ENCODE measurements at regions not wholly inside any gene's neighbourhood (a gene's known extent, or its start where the extent isn't known, plus 50 kb on each side); places are given as distances from the start of the nearest gene placed in this dataset.

DNA sequence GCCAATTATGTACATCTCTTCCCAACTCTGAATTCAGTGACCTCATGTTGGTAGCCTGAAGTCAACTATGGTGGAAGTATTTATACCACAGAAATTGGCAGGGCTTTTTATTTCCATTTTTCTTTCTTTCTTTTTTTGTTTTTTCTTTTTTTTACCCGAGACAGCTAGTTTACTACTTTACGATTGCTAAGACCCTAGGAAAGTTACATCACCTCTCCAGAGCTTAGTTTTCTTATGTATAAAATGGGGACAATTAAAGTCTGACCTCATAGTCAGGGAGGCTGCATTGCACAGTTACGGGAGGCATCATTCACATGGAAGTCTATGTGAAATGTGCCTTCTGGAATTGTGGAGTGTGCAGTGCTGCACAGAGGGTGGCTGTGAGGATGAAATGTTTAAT lies 194.3 kb downstream of the MTX2 start:
- H3K18ac ChIP-seq (ENCODE audit: low read depth in 1 of 2, low read length in 2 of 2), result no peak overlapping the region

DNA sequence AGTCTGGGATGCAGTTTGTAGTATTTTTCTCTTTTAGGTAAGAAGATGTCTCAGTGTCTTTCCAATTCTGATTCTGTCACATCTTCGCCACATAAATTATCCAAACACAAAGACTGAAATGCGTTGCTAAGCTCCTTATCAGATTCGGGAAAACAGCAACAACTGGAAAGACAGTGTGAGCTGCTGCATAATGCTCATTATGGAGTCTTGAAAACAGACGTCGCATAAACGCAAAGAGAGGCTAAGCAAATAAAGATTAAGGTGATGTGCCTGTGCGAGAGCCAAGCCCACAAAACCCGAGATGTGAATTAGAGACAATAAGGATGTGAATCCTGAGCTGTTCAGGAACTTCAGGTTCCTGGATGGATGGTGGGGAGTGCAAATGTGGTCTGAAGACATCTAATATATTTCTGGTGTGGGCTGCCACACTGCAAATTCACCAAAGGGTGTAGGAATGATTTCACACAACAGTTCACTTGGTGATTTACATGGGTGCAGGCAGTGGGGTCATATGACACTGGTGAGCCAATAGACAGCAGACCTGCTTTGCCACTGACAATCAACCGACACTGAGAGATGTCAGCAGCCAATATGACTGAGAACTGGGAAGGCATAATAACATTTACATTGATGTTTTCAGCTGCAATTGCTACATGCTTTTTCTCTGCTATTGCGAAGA lies 195.8 kb downstream of the MTX2 start:
- no peak for DNase-seq
- H4K91ac ChIP-seq (ENCODE audit: low read length), result no peak overlapping the region
- H3K14ac ChIP-seq (ENCODE audit: low read length in 2 of 2), result no peak overlapping the region
- H3K4ac ChIP-seq (ENCODE audit: low read depth in 1 of 2, low read length in 2 of 2), result no peak overlapping the region
- no peak overlapping the region for H2AK5ac ChIP-seq (ENCODE audit: low read length, severe bottlenecking)
- no peak overlapping the region for H3K4me3 ChIP-seq (ENCODE audit: insufficient read depth in 1 of 2, low read depth in 1 of 2, low read length in 2 of 2)
- no peak overlapping the region for H4K8ac ChIP-seq (ENCODE audit: low read length)
- peaks cover 0 to 4% of the 10 kb centered on the region in 2 experiments for H3K27me3 ChIP-seq (ENCODE audit: control insufficient read depth in 1 of 2, insufficient read depth in 1 of 2, low read length in 2 of 2)
- H2BK5ac ChIP-seq (ENCODE audit: low read depth, low read length, poor library complexity, severe bottlenecking), result no peak overlapping the region
- no peak overlapping the region for H2BK12ac ChIP-seq (ENCODE audit: low read length in 2 of 2)
- H2BK120ac ChIP-seq (ENCODE audit: low read depth, low read length), result no peak overlapping the region
- no peak overlapping the region for H3K23ac ChIP-seq (ENCODE audit: low read length in 2 of 2)
- H3K9me3 ChIP-seq (ENCODE audit: control insufficient read depth, low read length), result no peaks in the 10 kb centered on the region
- no peaks in the 10 kb centered on the region for H3K36me3 ChIP-seq (ENCODE audit: control insufficient read depth in 1 of 2, insufficient read depth in 2 of 2, low read depth in 1 of 2, low read length in 2 of 2)
- 61% methylated on average over 9 of the region's 10 CpGs for WGBS
- no peaks in the 10 kb centered on the region for H3K79me1 ChIP-seq (replicated peaks; ENCODE audit: low read length, poor library complexity, severe bottlenecking)
- H2AFZ ChIP-seq (ENCODE audit: low read depth, low read length), result no peak overlapping the region
- H3K9ac ChIP-seq (ENCODE audit: low read length), result no peak overlapping the region
- H3K18ac ChIP-seq (ENCODE audit: low read depth in 1 of 2, low read length in 2 of 2), result no peak overlapping the region
- H3K4me2 ChIP-seq (ENCODE audit: low read length, poor library complexity, severe bottlenecking), result no peak overlapping the region
- H2BK15ac ChIP-seq (ENCODE audit: low read depth, poor library complexity, severe bottlenecking), result no peak overlapping the region
- H3K4me1 ChIP-seq (ENCODE audit: control insufficient read depth, insufficient read depth, low read depth, low read length), result no peaks in the 10 kb centered on the region
- no peak overlapping the region for H3K27ac ChIP-seq (ENCODE audit: low read length, poor library complexity, severe bottlenecking)

More for the DNA sequence above, 194.3 kb downstream of the MTX2 start:
- Histone ChIP-seq H3K79me1 (replicated peaks; ENCODE audit: low read length, poor library complexity, severe bottlenecking) (no peaks in the 10 kb centered on the region), H3K4me3 (ENCODE audit: insufficient read depth in 1 of 2, low read depth in 1 of 2, low read length in 2 of 2) (no peak overlapping the region), H3K4me2 (ENCODE audit: low read length, poor library complexity, severe bottlenecking) (no peak overlapping the region), H3K4ac (ENCODE audit: low read depth in 1 of 2, low read length in 2 of 2) (no peak overlapping the region), H2BK5ac (ENCODE audit: low read depth, low read length, poor library complexity, severe bottlenecking) (no peak overlapping the region), H4K91ac (ENCODE audit: low read length) (no peak overlapping the region), H3K9ac (ENCODE audit: low read length) (no peak overlapping the region), H2BK120ac (ENCODE audit: low read depth, low read length) (no peak overlapping the region), H3K27ac (ENCODE audit: low read length, poor library complexity, severe bottlenecking) (no peak overlapping the region), H2AK5ac (ENCODE audit: low read length, severe bottlenecking) (no peak overlapping the region), H3K36me3 (ENCODE audit: control insufficient read depth in 1 of 2, insufficient read depth in 2 of 2, low read depth in 1 of 2, low read length in 2 of 2) (no peaks in the 10 kb centered on the region), H3K23ac (ENCODE audit: low read length in 2 of 2) (no peak overlapping the region), H3K27me3 (ENCODE audit: control insufficient read depth in 1 of 2, insufficient read depth in 1 of 2, low read length in 2 of 2) (peaks cover 0 to 4% of the 10 kb centered on the region in 2 experiments), H3K4me1 (ENCODE audit: control insufficient read depth, insufficient read depth, low read depth, low read length) (no peaks in the 10 kb centered on the region), H3K9me3 (ENCODE audit: control insufficient read depth, low read length) (no peaks in the 10 kb centered on the region), H3K14ac (ENCODE audit: low read length in 2 of 2) (no peak overlapping the region), H4K8ac (ENCODE audit: low read length) (no peak overlapping the region), H2AFZ (ENCODE audit: low read depth, low read length) (no peak overlapping the region), H2BK15ac (ENCODE audit: low read depth, poor library complexity, severe bottlenecking) (no peak overlapping the region), H2BK12ac (ENCODE audit: low read length in 2 of 2) (no peak overlapping the region)
- 94% methylated on average over 2 of the region's 3 CpGs for WGBS
- DNase-seq, result no peak

DNA sequence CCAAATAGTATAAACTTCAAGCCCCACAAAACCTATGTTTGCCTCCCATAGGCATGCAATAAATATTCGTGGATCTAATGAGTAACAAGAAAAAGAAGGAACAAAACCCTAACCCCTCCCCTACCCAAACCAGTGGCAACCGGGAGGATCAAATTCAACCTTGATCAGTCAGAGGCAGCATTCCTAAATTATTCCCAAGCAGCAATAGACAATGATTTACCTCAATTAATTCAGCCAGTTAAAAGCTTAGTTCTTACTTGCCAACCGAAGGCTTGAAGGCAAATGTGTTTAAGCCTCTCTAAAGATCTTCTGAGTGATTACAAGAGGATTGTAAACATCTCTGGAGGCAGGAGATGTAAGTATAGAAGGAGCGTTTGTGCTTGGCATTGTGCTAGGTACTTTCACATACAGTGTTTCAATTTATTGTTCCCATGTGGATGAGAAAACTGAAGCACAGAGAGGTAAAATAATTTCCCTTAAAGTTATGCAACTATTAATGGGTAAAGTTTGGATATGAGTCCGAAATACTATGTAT lies 197.7 kb downstream of the MTX2 start:
- Histone ChIP-seq H3K14ac (ENCODE audit: low read length in 2 of 2) (no peak overlapping the region), H2BK5ac (ENCODE audit: low read depth, low read length, poor library complexity, severe bottlenecking) (no peak overlapping the region), H3K27ac (ENCODE audit: low read length, poor library complexity, severe bottlenecking) (no peak overlapping the region), H3K9ac (ENCODE audit: low read length) (no peak overlapping the region), H3K9me3 (ENCODE audit: control insufficient read depth, low read length) (no peaks in the 10 kb centered on the region), H3K27me3 (ENCODE audit: control insufficient read depth in 1 of 2, insufficient read depth in 1 of 2, low read length in 2 of 2) (peaks cover 0 to 4% of the 10 kb centered on the region in 2 experiments), H3K79me1 (replicated peaks; ENCODE audit: low read length, poor library complexity, severe bottlenecking) (no peaks in the 10 kb centered on the region), H4K91ac (ENCODE audit: low read length) (no peak overlapping the region), H2BK120ac (ENCODE audit: low read depth, low read length) (no peak overlapping the region), H3K4ac (ENCODE audit: low read depth in 1 of 2, low read length in 2 of 2) (no peak overlapping the region), H3K23ac (ENCODE audit: low read length in 2 of 2) (no peak overlapping the region), H4K8ac (ENCODE audit: low read length) (no peak overlapping the region), H3K36me3 (ENCODE audit: control insufficient read depth in 1 of 2, insufficient read depth in 2 of 2, low read depth in 1 of 2, low read length in 2 of 2) (no peaks in the 10 kb centered on the region), H2BK15ac (ENCODE audit: low read depth, poor library complexity, severe bottlenecking) (no peak overlapping the region), H2BK12ac (ENCODE audit: low read length in 2 of 2) (no peak overlapping the region), H2AK5ac (ENCODE audit: low read length, severe bottlenecking) (no peak overlapping the region), H3K4me2 (ENCODE audit: low read length, poor library complexity, severe bottlenecking) (no peak overlapping the region), H3K4me1 (ENCODE audit: control insufficient read depth, insufficient read depth, low read depth, low read length) (no peaks in the 10 kb centered on the region), H3K4me3 (ENCODE audit: insufficient read depth in 1 of 2, low read depth in 1 of 2, low read length in 2 of 2) (no peak overlapping the region), H3K18ac (ENCODE audit: low read depth in 1 of 2, low read length in 2 of 2) (no peak overlapping the region), H2AFZ (ENCODE audit: low read depth, low read length) (no peak overlapping the region)
- no peak for DNase-seq
- 62% methylated on average over 5 of the region's 5 CpGs for WGBS

DNA sequence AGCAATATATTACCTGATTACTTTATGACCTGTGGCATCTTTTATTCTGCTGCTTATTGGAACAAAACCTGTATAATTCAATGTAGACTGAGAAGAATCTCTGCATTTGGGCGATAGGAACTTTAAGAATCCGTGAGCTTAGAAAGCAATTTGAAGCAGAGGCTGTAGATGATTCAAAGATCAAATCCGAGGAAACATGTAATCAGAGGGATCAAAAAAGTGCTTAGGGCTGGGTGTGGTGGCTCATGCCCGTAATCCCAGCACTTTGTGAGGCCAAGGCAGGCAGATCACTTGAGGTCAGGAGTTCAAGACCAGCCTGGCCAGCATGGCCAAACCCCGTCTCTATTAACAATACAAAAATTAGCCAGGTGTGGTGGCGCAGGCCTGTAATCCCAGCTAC lies 198.4 kb downstream of the MTX2 start:
- Histone ChIP-seq H3K79me1 (replicated peaks; ENCODE audit: low read length, poor library complexity, severe bottlenecking) (no peaks in the 10 kb centered on the region), H3K23ac (ENCODE audit: low read length in 2 of 2) (no peak overlapping the region), H3K27me3 (ENCODE audit: control insufficient read depth in 1 of 2, insufficient read depth in 1 of 2, low read length in 2 of 2) (peaks cover 0 to 4% of the 10 kb centered on the region in 2 experiments), H2AK5ac (ENCODE audit: low read length, severe bottlenecking) (no peak overlapping the region), H3K36me3 (ENCODE audit: control insufficient read depth in 1 of 2, insufficient read depth in 2 of 2, low read depth in 1 of 2, low read length in 2 of 2) (no peaks in the 10 kb centered on the region), H3K18ac (ENCODE audit: low read depth in 1 of 2, low read length in 2 of 2) (no peak overlapping the region), H3K4me3 (ENCODE audit: insufficient read depth in 1 of 2, low read depth in 1 of 2, low read length in 2 of 2) (no peak overlapping the region), H2BK120ac (ENCODE audit: low read depth, low read length) (no peak overlapping the region), H3K4me2 (ENCODE audit: low read length, poor library complexity, severe bottlenecking) (no peak overlapping the region), H4K8ac (ENCODE audit: low read length) (no peak overlapping the region), H3K4ac (ENCODE audit: low read depth in 1 of 2, low read length in 2 of 2) (no peak overlapping the region), H3K9me3 (ENCODE audit: control insufficient read depth, low read length) (no peaks in the 10 kb centered on the region), H2BK15ac (ENCODE audit: low read depth, poor library complexity, severe bottlenecking) (no peak overlapping the region), H4K91ac (ENCODE audit: low read length) (no peak overlapping the region), H2BK5ac (ENCODE audit: low read depth, low read length, poor library complexity, severe bottlenecking) (no peak overlapping the region), H2BK12ac (ENCODE audit: low read length in 2 of 2) (no peak overlapping the region), H2AFZ (ENCODE audit: low read depth, low read length) (no peak overlapping the region), H3K27ac (ENCODE audit: low read length, poor library complexity, severe bottlenecking) (no peak overlapping the region), H3K4me1 (ENCODE audit: control insufficient read depth, insufficient read depth, low read depth, low read length) (no peaks in the 10 kb centered on the region), H3K9ac (ENCODE audit: low read length) (no peak overlapping the region), H3K14ac (ENCODE audit: low read length in 2 of 2) (no peak overlapping the region)
- WGBS, result 93% methylated on average over 6 of the region's 6 CpGs
- DNase-seq, result no peak
